Neural crest cell (in vitro differentiated cells): ENCODE measurements at regions not wholly inside any gene's neighbourhood (a gene's known extent, or its start where the extent isn't known, plus 50 kb on each side); places are given as distances from the start of the nearest gene placed in this dataset.

Experiments used
- DNase-seq: peaks from one replicate; pipeline ENCODE4 v3.0.0; 2021; ENCODE audit warnings: low read depth, mixed read lengths, low spot score
- H3K27ac Mint-ChIP-seq: one replicate; pipeline ENCODE4 v1.8.0; 2021; ENCODE audit warnings: mild to moderate bottlenecking, mixed read lengths; ENCODE audit not compliant: unreplicated experiment
- H3K27me3 Mint-ChIP-seq: 2 replicates; pipeline ENCODE4 v1.8.0; 2021; ENCODE audit warnings: low read depth, mild to moderate bottlenecking, mixed read lengths
- H3K36me3 Mint-ChIP-seq: 2 replicates; pipeline ENCODE4 v1.8.0; 2021; ENCODE audit warnings: low read depth, mild to moderate bottlenecking, mixed read lengths
- H3K4me1 Mint-ChIP-seq: 2 replicates; pipeline ENCODE4 v1.8.0; 2021; ENCODE audit warnings: mixed read lengths
- H3K4me3 Mint-ChIP-seq: one replicate; pipeline ENCODE4 v1.8.0; 2021; ENCODE audit warnings: mild to moderate bottlenecking, mixed read lengths
- H3K9me3 Mint-ChIP-seq: 2 replicates; pipeline ENCODE4 v1.8.0; 2021; ENCODE audit warnings: mixed read lengths
- CTCF ChIP-seq: fragments of 200-600 bp; sonication (generic); conservative IDR thresholded peaks from 2 replicates; pipeline ENCODE4 v1.5.0; 2021; ENCODE audit warnings: antibody characterized with exemption, mild to moderate bottlenecking

GRCh38 chr9:87152256-87152655 lies 204.9 kb upstream of the GAS1 start:
- no peak for TF ChIP-seq CTCF
- no peaks in the 10 kb centered on the region for H3K36me3 Mint-ChIP-seq
- no peaks in the 10 kb centered on the region for H3K27me3 Mint-ChIP-seq
- no peak for DNase-seq
- H3K4me1 Mint-ChIP-seq, result peaks cover 18% of the 10 kb centered on the region
- peaks cover 4% of the 10 kb centered on the region for H3K9me3 Mint-ChIP-seq
- H3K4me3 Mint-ChIP-seq, result peak overlapping the region; percentile 16
- H3K27ac Mint-ChIP-seq, result no peak overlapping the region

GRCh38 chr9:87156247-87156646 lies 208.9 kb upstream of the GAS1 start:
- Mint-ChIP-seq H3K4me3 (no peak overlapping the region), H3K27me3 (no peaks in the 10 kb centered on the region), H3K4me1 (peaks cover 8% of the 10 kb centered on the region), H3K36me3 (no peaks in the 10 kb centered on the region), H3K9me3 (peaks cover 4% of the 10 kb centered on the region), H3K27ac (no peak overlapping the region)
- TF ChIP-seq CTCF, result no peak
- DNase-seq, result no peak

GRCh38 chr9:87157366-87158031 lies 210.2 kb upstream of the GAS1 start:
- Mint-ChIP-seq H3K4me1 (no peaks in the 10 kb centered on the region), H3K27ac (no peak overlapping the region), H3K4me3 (no peak overlapping the region), H3K9me3 (peaks cover 4% of the 10 kb centered on the region), H3K36me3 (no peaks in the 10 kb centered on the region), H3K27me3 (no peaks in the 10 kb centered on the region)
- TF ChIP-seq CTCF, result no peak
- no peak for DNase-seq

- DNase-seq, result no peak
- Mint-ChIP-seq H3K27me3 (no peaks in the 10 kb centered on the region), H3K27ac (no peak overlapping the region), H3K4me1 (no peaks in the 10 kb centered on the region), H3K4me3 (no peak overlapping the region), H3K36me3 (no peaks in the 10 kb centered on the region), H3K9me3 (peaks cover 4% of the 10 kb centered on the region)
- TF ChIP-seq CTCF, result no peak
Measured at GRCh38 chr9:87158765-87159164, 211.5 kb upstream of the GAS1 start.

- DNase-seq, result no peak
- H3K36me3 Mint-ChIP-seq, result no peaks in the 10 kb centered on the region
- no peak overlapping the region for H3K27ac Mint-ChIP-seq
- H3K4me1 Mint-ChIP-seq, result no peaks in the 10 kb centered on the region
- no peak overlapping the region for H3K4me3 Mint-ChIP-seq
- H3K27me3 Mint-ChIP-seq, result no peaks in the 10 kb centered on the region
- H3K9me3 Mint-ChIP-seq, result peaks cover 8% of the 10 kb centered on the region
- no peak for TF ChIP-seq CTCF
Measured at GRCh38 chr9:87160148-87161102, 213.1 kb upstream of the GAS1 start.
